Kidney epithelial cell (primary cell): ENCODE measurements at regions not wholly inside any gene's neighbourhood (a gene's known extent, or its start where the extent isn't known, plus 50 kb on each side); places are given as distances from the start of the nearest gene placed in this dataset.
A peak's percentile ranks its signal among the peaks of the same experiment; 100 is the strongest.
"Not testable (repeated sequence)": the region's sequence is repeated elsewhere in the genome, so short reads cannot be mapped to it uniquely, and the experiment has no call there.

Experiments used
- DNase-seq: peaks from one replicate; pipeline ENCODE4 v3.0.0-alpha.2; 2010; ENCODE audit warnings: low read depth
- H3K27me3 ChIP-seq: 2 replicates; pipeline ENCODE4 v1.6.0; 2011; ENCODE audit warnings: low read length; ENCODE audit not compliant: control insufficient read depth, insufficient read depth
- H3K36me3 ChIP-seq: 2 replicates; pipeline ENCODE4 v1.5.1; 2011; ENCODE audit warnings: low read length; ENCODE audit not compliant: control insufficient read depth, insufficient read depth
- H3K4me3 ChIP-seq: 2 replicates; pipeline ENCODE4 v1.5.1; 2011; ENCODE audit warnings: low read depth, mild to moderate bottlenecking, control low read depth, low read length
- TF ChIP-seq, protein P1 (sequence below): IDR thresholded peaks from 2 replicates; pipeline ENCODE4 v1.5.1; 2011; ENCODE audit warnings: mild to moderate bottlenecking, moderate library complexity, low read length, control low read depth, inconsistent platforms; ENCODE audit not compliant: insufficient read depth, poor library complexity, severe bottlenecking

GRCh38 chr4:12636191-12636590 lies 847.9 kb downstream of the RAB28 start:
- Histone ChIP-seq H3K4me3 (no peak overlapping the region), H3K36me3 (no peaks in the 10 kb centered on the region), H3K27me3 (no peaks in the 10 kb centered on the region)
- TF ChIP-seq, protein P1, sequence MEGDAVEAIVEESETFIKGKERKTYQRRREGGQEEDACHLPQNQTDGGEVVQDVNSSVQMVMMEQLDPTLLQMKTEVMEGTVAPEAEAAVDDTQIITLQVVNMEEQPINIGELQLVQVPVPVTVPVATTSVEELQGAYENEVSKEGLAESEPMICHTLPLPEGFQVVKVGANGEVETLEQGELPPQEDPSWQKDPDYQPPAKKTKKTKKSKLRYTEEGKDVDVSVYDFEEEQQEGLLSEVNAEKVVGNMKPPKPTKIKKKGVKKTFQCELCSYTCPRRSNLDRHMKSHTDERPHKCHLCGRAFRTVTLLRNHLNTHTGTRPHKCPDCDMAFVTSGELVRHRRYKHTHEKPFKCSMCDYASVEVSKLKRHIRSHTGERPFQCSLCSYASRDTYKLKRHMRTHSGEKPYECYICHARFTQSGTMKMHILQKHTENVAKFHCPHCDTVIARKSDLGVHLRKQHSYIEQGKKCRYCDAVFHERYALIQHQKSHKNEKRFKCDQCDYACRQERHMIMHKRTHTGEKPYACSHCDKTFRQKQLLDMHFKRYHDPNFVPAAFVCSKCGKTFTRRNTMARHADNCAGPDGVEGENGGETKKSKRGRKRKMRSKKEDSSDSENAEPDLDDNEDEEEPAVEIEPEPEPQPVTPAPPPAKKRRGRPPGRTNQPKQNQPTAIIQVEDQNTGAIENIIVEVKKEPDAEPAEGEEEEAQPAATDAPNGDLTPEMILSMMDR: no peak
- DNase-seq: no peak

GRCh38 chr4:12635629-12636028 lies 848.5 kb downstream of the RAB28 start:
- Histone ChIP-seq H3K27me3 (no peaks in the 10 kb centered on the region), H3K36me3 (no peaks in the 10 kb centered on the region), H3K4me3 (no peak overlapping the region)
- DNase-seq: no peak
- TF ChIP-seq, protein P1: no peak

DNA sequence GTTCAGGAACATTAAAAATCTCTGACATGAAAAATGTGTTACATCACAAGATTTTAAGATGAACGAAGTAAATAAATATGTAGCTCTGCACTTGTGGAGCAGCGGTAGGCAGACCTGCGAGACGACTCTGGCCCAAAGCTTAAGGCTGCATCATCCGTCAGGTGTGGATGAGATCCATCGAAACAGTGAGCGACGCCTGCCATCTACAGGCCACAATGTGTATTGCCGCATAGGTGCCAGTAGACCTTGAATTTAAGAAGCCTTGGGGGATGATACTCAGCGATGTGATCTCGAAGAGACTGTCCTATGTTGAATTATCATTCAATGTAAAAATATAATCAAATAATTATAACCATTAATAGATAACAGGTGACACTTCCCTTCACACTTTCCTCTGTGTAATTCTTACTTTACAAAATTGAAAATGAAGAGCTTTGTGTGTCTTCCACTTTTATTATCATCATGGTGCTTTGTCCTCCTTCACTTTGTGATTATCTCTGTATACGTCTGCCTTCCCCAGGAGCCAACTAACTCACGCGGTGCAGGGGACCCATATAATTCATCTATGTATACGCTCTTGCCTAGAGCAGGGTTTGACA lies 851.0 kb downstream of the RAB28 start:
- H3K4me3 ChIP-seq: no peak overlapping the region

DNA sequence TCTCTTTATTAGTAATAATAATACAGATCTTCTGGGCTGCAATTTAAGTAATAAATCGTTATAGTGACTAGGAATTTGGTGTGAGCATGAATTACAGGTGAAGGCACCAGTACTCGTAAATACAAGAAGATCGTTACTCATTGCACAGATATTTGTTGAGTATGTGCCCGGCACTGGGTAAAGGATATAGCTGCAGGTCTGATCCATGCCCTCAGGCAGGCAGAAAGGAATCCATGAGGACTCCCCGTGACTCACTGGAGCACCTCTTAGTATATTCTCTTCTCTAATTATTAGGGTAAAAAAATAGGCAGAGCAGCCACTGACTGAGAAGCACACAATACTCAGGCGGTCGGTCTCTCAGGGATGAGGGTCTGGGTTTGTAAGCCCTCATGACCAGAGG lies 868.3 kb downstream of the RAB28 start:
- Histone ChIP-seq H3K27me3 (no peaks in the 10 kb centered on the region), H3K36me3 (no peaks in the 10 kb centered on the region), H3K4me3 (no peak overlapping the region)
- DNase-seq: no peak
- TF ChIP-seq, protein P1: no peak

More for the DNA sequence above, 851.0 kb downstream of the RAB28 start:
- DNase-seq: peak; percentile 25
- H3K36me3 ChIP-seq: no peaks in the 10 kb centered on the region
- H3K27me3 ChIP-seq: no peaks in the 10 kb centered on the region
- TF ChIP-seq, protein P1: peak; percentile 85

- no peak for DNase-seq
- no peaks in the 10 kb centered on the region for H3K27me3 ChIP-seq
- H3K4me3 ChIP-seq: no peak overlapping the region
- no peaks in the 10 kb centered on the region for H3K36me3 ChIP-seq
- TF ChIP-seq, protein P1: no peak
Measured at GRCh38 chr4:12612876-12613275, 871.3 kb downstream of the RAB28 start.

DNA sequence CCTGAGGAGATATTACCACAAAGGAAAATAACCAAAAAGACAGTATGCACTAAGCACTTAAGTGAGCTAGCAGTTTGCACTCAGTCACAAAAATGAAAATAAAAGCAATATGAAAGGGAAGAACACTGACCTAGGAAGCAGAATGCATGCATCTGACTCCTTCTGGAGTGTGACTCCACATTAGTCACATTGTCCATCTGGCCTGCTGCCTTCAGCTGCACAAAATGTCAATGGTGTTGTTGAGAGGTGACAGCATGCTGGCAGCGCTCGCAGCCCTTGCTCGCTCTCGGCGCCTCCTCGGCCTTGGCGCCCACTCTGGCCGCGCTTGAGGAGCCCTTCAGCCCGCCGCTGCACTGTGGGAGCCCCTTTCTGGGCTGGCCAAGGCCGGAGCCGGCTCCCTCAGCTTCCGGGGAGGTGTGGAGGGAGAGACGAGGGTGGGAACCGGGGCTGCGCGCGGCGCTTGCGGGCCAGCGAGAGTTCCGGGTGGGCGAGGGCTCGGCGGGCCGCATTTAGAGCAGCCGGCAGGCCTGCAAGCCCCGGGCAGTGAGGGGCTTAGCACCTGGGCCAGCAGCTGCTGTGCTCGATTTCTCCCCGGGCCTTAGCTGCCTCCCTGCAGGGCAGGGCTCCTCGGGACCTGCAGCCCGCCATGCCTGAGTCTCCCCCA lies 874.8 kb downstream of the RAB28 start:
- not testable (repeated sequence) for H3K36me3 ChIP-seq, DNase-seq, H3K27me3 ChIP-seq, H3K4me3 ChIP-seq
